ENCODE measurements at regions not wholly inside any gene's neighbourhood (a gene's known extent, or its start where the extent isn't known, plus 50 kb on each side); places are given as distances from the start of the nearest gene placed in this dataset.

DNA sequence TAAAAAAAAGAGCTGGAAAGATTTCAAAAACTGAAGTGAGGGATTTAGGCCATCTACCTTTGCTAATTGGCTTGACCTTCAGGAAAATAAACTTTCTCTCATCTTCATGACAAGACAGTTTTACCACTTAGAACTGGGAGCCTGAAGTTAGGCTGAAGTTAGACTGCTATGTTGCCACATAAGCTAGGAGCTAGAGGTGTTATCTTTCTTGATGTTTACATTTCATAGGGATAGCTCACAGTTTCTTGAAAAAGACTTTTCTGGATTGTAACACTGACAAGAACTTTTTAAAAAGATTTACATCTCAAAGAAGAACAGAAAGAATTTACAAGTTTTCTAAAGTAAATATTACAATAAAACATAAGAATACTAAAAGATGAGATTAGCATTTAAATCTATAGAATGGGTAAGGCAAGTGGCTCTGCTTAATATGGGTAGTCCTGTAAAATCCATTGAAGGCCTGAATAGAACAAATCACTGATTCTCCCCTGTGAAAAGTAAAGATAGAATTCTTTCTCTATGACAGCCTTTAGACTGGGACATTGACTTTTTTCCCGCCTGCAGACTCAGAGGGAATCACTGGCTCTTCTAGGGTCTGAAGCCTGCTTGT is 1665.4 kb upstream of the CDH9 start:
- TF ChIP-seq, protein P1, sequence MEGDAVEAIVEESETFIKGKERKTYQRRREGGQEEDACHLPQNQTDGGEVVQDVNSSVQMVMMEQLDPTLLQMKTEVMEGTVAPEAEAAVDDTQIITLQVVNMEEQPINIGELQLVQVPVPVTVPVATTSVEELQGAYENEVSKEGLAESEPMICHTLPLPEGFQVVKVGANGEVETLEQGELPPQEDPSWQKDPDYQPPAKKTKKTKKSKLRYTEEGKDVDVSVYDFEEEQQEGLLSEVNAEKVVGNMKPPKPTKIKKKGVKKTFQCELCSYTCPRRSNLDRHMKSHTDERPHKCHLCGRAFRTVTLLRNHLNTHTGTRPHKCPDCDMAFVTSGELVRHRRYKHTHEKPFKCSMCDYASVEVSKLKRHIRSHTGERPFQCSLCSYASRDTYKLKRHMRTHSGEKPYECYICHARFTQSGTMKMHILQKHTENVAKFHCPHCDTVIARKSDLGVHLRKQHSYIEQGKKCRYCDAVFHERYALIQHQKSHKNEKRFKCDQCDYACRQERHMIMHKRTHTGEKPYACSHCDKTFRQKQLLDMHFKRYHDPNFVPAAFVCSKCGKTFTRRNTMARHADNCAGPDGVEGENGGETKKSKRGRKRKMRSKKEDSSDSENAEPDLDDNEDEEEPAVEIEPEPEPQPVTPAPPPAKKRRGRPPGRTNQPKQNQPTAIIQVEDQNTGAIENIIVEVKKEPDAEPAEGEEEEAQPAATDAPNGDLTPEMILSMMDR (conservative IDR thresholded peaks at IDR 0.05; ENCODE audit: low read length) = no peak
- no peak for TF ChIP-seq EZH2phosphoT487 (IDR thresholded peaks at IDR 0.05; ENCODE audit: borderline replicate concordance, low read depth, low read length)

All from OCI-LY7 (cell line).